Liver (tissue), 3 donors: ENCODE measurements at regions not wholly inside any gene's neighbourhood (a gene's known extent, or its start where the extent isn't known, plus 50 kb on each side); places are given as distances from the start of the nearest gene placed in this dataset.

Source experiments
- MAX ChIP-seq: IDR thresholded peaks from 2 replicates; pipeline ENCODE4 v1.6.1; 2016; ENCODE audit warnings: antibody characterized with exemption
- RAD21 ChIP-seq, 2 donors: IDR thresholded peaks; 2 replicates each; pipeline ENCODE4 v1.6.1; 2016; ENCODE audit warnings: antibody characterized with exemption in 2 of 2, mild to moderate bottlenecking in 2 of 2
- REST ChIP-seq: IDR thresholded peaks from 2 replicates; pipeline ENCODE4 v1.6.1; 2016; ENCODE audit warnings: antibody characterized with exemption, mild to moderate bottlenecking
- TAF1 ChIP-seq: conservative IDR thresholded peaks from 2 replicates; pipeline ENCODE4 v1.6.1; 2016; ENCODE audit warnings: antibody characterized with exemption, mild to moderate bottlenecking
- YY1 ChIP-seq: IDR thresholded peaks from 2 replicates; pipeline ENCODE4 v1.6.1; 2016; ENCODE audit warnings: antibody characterized with exemption, mild to moderate bottlenecking
- TF ChIP-seq, protein P1 (sequence below): fragments of 150-350 bp; IDR thresholded peaks from 2 replicates; pipeline ENCODE4 v1.5.1; 2017; ENCODE audit warnings: improper control_type of control experiment, low read depth, low read length; ENCODE audit not compliant: missing input control
- donor health status: healthy.
- donor health status: healthy.

- TF ChIP-seq, protein P1, sequence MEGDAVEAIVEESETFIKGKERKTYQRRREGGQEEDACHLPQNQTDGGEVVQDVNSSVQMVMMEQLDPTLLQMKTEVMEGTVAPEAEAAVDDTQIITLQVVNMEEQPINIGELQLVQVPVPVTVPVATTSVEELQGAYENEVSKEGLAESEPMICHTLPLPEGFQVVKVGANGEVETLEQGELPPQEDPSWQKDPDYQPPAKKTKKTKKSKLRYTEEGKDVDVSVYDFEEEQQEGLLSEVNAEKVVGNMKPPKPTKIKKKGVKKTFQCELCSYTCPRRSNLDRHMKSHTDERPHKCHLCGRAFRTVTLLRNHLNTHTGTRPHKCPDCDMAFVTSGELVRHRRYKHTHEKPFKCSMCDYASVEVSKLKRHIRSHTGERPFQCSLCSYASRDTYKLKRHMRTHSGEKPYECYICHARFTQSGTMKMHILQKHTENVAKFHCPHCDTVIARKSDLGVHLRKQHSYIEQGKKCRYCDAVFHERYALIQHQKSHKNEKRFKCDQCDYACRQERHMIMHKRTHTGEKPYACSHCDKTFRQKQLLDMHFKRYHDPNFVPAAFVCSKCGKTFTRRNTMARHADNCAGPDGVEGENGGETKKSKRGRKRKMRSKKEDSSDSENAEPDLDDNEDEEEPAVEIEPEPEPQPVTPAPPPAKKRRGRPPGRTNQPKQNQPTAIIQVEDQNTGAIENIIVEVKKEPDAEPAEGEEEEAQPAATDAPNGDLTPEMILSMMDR = no peak
- TF ChIP-seq TAF1 (no peak), RAD21 (IDR thresholded peaks at IDR 0.05) (no peak), REST (no peak), YY1 (no peak), MAX (no peak)
These were observed 126.8 kb upstream of the TNR start for GRCh38 chr1:175870217-175870616.
